HCT116 (cell line): ENCODE measurements at regions not wholly inside any gene's neighbourhood (a gene's known extent, or its start where the extent isn't known, plus 50 kb on each side); places are given as distances from the start of the nearest gene placed in this dataset.

ENCODE experiments used
- ATAC-seq: fragments of 200-7000 bp; cut with Tn5 transposase; 2 replicates; pipeline ENCODE4 v1.9.1; 2020; ENCODE audit warnings: mild to moderate bottlenecking, moderate library complexity
- BruUV-seq: library from RNA; stranded (reverse); fragments of 400-500 nt; replicated peaks from 2 replicates; lab custom pipeline; 2021; lab: Mats Ljungman, UMichigan
- CTCF ChIA-PET: fragments of 300-600 bp; sonication (Branson Sonifier 250); formaldehyde crosslinking; loops from one replicate; lab custom pipeline; 2021; ENCODE audit warnings: antibody characterized with exemption; lab: Charles Lee
- POLR2A ChIA-PET: fragments of 300-600, 350-600 bp; sonication (Branson Sonifier 250); formaldehyde crosslinking; loops from one replicate; lab custom pipeline; 2021; ENCODE audit warnings: antibody characterized with exemption; lab: Charles Lee
- RAD21 ChIA-PET, 2 experiments: fragments of 300-600 bp; sonication (Branson Sonifier 250); formaldehyde crosslinking; loops; one replicate each; lab custom pipeline; 2023; ENCODE audit warnings: low total read pairs in 2 of 2; ENCODE audit not compliant: uncharacterized antibody in 2 of 2, unreplicated experiment in 2 of 2, low non-redundant PET in 1 of 2; lab: Charles Lee
- DNase-seq: peaks from one replicate; pipeline ENCODE4 v3.0.0-alpha.2; 2010; ENCODE audit warnings: low read depth, low spot score
- H2AFZ ChIP-seq: fragments of 200-600 bp; shearing (Covaris generic), sonication (generic); 2 replicates; pipeline ENCODE4 v1.6.1; 2017; ENCODE audit warnings: low read depth, mixed run types, mixed read lengths, antibody characterized with exemption, low read length; ENCODE audit not compliant: poor library complexity, severe bottlenecking
- H3K27ac ChIP-seq: 2 replicates; pipeline ENCODE4 v1.5.1; 2012; ENCODE audit warnings: low read depth, low read length
- H3K27me3 ChIP-seq: fragments of 200-600 bp; sonication (generic); 2 replicates; pipeline ENCODE4 v1.6.1; 2016; ENCODE audit warnings: mixed run types, low read length, mixed read lengths; ENCODE audit not compliant: insufficient read depth
- H3K36me3 ChIP-seq, 2 experiments: fragments of 200-500 bp in 1 of 2; fragments of 200-600 bp in 1 of 2; sonication (Bioruptor generic) in 1 of 2; sonication (generic) in 1 of 2; 2 replicates each; pipeline versions ENCODE4 v1.5.1 to v1.6.1; 2014 to 2016; ENCODE audit warnings: low read length in 2 of 2, inconsistent platforms in 1 of 2, mixed read lengths in 1 of 2, mixed run types in 1 of 2; ENCODE audit not compliant: insufficient read depth in 2 of 2, control insufficient read depth in 1 of 2
- H3K4me1 ChIP-seq, 2 experiments: fragments of 200-600 bp in 1 of 2; sonication (generic) in 1 of 2; 2 replicates each; pipeline versions ENCODE4 v1.5.1 to v1.6.1; 2012 to 2017; ENCODE audit warnings: low read length in 2 of 2, inconsistent platforms in 1 of 2, mild to moderate bottlenecking in 1 of 2, mixed read lengths in 1 of 2, mixed run types in 1 of 2, moderate library complexity in 1 of 2; ENCODE audit not compliant: insufficient read depth in 2 of 2, control insufficient read depth in 1 of 2
- H3K4me2 ChIP-seq: fragments of 200-600 bp; sonication (generic); 2 replicates; pipeline ENCODE4 v1.6.1; 2017; ENCODE audit warnings: mixed run types, low read length, mixed read lengths
- H3K4me3 ChIP-seq, 2 experiments: fragments of 200-600 bp in 1 of 2; sonication (generic) in 1 of 2; replicated peaks in 1 of 2; 2 replicates each; pipeline ENCODE4 v1.5.1; 2011 to 2016; ENCODE audit warnings: low read length in 2 of 2, control low read depth in 1 of 2, low read depth in 1 of 2, mild to moderate bottlenecking in 1 of 2, mixed read lengths in 1 of 2, mixed run types in 1 of 2
- H3K79me2 ChIP-seq: fragments of 200-600 bp; sonication (generic); 2 replicates; pipeline ENCODE4 v1.6.1; 2017; ENCODE audit warnings: mild to moderate bottlenecking, mixed run types, low read length, moderate library complexity, mixed read lengths; ENCODE audit not compliant: insufficient read depth
- H3K9ac ChIP-seq: fragments of 200-600 bp; sonication (generic); 2 replicates; pipeline ENCODE4 v1.6.1; 2016; ENCODE audit warnings: low read length, mixed read lengths
- H3K9me2 ChIP-seq: fragments of 200-600 bp; sonication (generic), shearing (Covaris generic); 2 replicates; pipeline ENCODE4 v1.6.1; 2017; ENCODE audit warnings: mixed run types, mild to moderate bottlenecking, moderate library complexity; ENCODE audit not compliant: insufficient read depth
- H3K9me3 ChIP-seq, 2 experiments: fragments of 200-500 bp in 1 of 2; fragments of 200-600 bp in 1 of 2; sonication (Bioruptor generic) in 1 of 2; sonication (generic) in 1 of 2; 2 replicates each; pipeline ENCODE4 v1.6.1; 2014 to 2017; ENCODE audit warnings: low read length in 2 of 2, mixed read lengths in 2 of 2, inconsistent platforms in 1 of 2, low read depth in 1 of 2, mild to moderate bottlenecking in 1 of 2, mixed run types in 1 of 2, moderate library complexity in 1 of 2; ENCODE audit not compliant: control insufficient read depth in 1 of 2, insufficient read depth in 1 of 2
- H4K20me1 ChIP-seq: fragments of 200-600 bp; sonication (generic), shearing (Covaris generic); 2 replicates; pipeline ENCODE4 v1.6.1; 2017; ENCODE audit warnings: mixed run types, mild to moderate bottlenecking, moderate library complexity; ENCODE audit not compliant: insufficient read depth
- CBX3 ChIP-seq: IDR thresholded peaks from 2 replicates; pipeline ENCODE4 v1.6.1; 2012; ENCODE audit warnings: low read depth
- CEBPB ChIP-seq: IDR thresholded peaks from 2 replicates; pipeline ENCODE4 v1.6.1; 2012; ENCODE audit warnings: low read depth
- EGR1 ChIP-seq: IDR thresholded peaks from 2 replicates; pipeline ENCODE4 v1.6.1; 2012; ENCODE audit warnings: low read depth
- EZH2 ChIP-seq: fragments of 200-600 bp; sonication (generic); IDR thresholded peaks from 2 replicates; pipeline ENCODE4 v1.6.1; 2017; ENCODE audit warnings: antibody characterized with exemption, mixed run types
- EZH2phosphoT487 ChIP-seq: fragments of 200-600 bp; IDR thresholded peaks from 2 replicates; pipeline ENCODE4 v1.6.1; 2018; ENCODE audit warnings: antibody characterized with exemption, borderline replicate concordance
- JUND ChIP-seq: IDR thresholded peaks from 2 replicates; pipeline ENCODE4 v1.6.1; 2012
- POLR2A ChIP-seq: IDR thresholded peaks from 2 replicates; pipeline ENCODE4 v1.7.0; 2011; ENCODE audit warnings: borderline replicate concordance; ENCODE audit not compliant: insufficient read depth, insufficient read length; ENCODE audit errors: extremely low read depth
- RAD21 ChIP-seq: IDR thresholded peaks from 2 replicates; pipeline ENCODE4 v1.6.1; 2012; ENCODE audit warnings: low read depth, mild to moderate bottlenecking
- SP1 ChIP-seq: IDR thresholded peaks from 2 replicates; pipeline ENCODE4 v1.6.1; 2012; ENCODE audit warnings: low read depth
- TCF7L2 ChIP-seq: IDR thresholded peaks from 2 replicates; pipeline ENCODE4 v1.7.0; 2011; ENCODE audit warnings: borderline replicate concordance, inconsistent platforms; ENCODE audit not compliant: insufficient read depth, insufficient read length; ENCODE audit errors: extremely low read depth
- ZBTB33 ChIP-seq: IDR thresholded peaks from 2 replicates; pipeline ENCODE4 v1.6.1; 2011; ENCODE audit warnings: mild to moderate bottlenecking, low read length, moderate library complexity; ENCODE audit not compliant: insufficient replicate concordance; ENCODE audit errors: extremely low read depth
- ZNF274 ChIP-seq: fragments of 200-500 bp; sonication (Bioruptor generic); IDR thresholded peaks from 2 replicates; pipeline ENCODE4 v1.6.1; 2014; ENCODE audit warnings: mild to moderate bottlenecking, low read depth, low read length, inconsistent platforms
- intact Hi-C: fragments of 100-400 bp; cut with micrococcal nuclease; formaldehyde crosslinking; loops from 2 replicates; pipeline ENCODE4 v1.10.0; 2022

DNA sequence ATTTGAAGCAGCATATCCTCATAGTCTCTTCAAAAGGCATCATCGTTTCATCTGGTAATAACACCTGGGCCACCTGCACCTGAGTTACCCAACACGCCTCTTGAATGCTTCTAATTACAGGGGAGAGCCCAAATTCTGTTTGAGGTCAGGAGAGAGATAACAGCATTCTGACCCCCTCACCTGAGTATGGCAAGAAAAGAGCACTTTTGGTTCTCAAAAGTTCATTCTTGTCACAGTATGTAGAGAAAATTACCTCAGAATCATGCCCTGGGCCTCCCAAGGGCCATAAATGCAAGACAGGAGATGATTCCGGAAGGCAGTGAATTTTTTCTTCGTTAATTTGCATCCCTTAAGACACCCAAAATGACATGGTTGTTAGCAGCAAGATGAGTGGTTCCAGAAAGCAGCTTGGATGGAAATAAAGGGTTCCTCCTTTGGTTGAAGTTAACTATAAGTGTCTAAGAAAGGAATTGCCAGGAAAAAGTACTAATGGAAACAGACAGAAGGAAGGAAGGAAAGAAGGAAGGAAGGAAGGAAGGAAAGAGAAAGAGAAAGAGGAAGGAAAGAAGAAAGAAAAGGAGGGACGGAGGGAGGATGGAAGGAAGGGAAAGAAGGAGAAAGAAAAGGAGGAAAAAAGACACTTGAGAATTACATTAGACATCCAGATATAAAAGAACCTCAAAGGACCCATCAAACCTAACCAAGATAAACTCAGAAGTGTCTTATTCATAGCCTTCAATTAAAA lies 228.4 kb upstream of the RHOBTB1 start:
- POLR2A ChIA-PET, result no interaction called here
- H3K9ac ChIP-seq, result no peak overlapping the region
- BruUV-seq, result no TSS peak
- no peaks in the 10 kb centered on the region for H3K36me3 ChIP-seq
- no peaks in the 10 kb centered on the region for H3K9me3 ChIP-seq
- CTCF ChIA-PET, result no interaction called here
- DNase-seq (no peak), ATAC-seq (no peak)
- no peak for TF ChIP-seq TCF7L2
- no peak for TF ChIP-seq CEBPB
- TF ChIP-seq JUND, result no peak
- no peak for TF ChIP-seq EZH2phosphoT487
- no peak for TF ChIP-seq EZH2
- TF ChIP-seq RAD21, result no peak
- TF ChIP-seq POLR2A, result no peak
- TF ChIP-seq SP1, result no peak
- TF ChIP-seq ZNF274, result no peak
- no peak for TF ChIP-seq EGR1
- no peak for TF ChIP-seq ZBTB33
- TF ChIP-seq CBX3, result no peak
- H3K9me2 ChIP-seq, result no peaks in the 10 kb centered on the region
- no peaks in the 10 kb centered on the region for H4K20me1 ChIP-seq
- H3K4me2 ChIP-seq, result no peak overlapping the region
- H2AFZ ChIP-seq, result no peak overlapping the region
- H3K4me3 ChIP-seq, result no peak overlapping the region
- RAD21 ChIA-PET, result no interaction called here
- H3K4me1 ChIP-seq, result no peaks in the 10 kb centered on the region
- intact Hi-C loops, result no loop called here
- no peaks in the 10 kb centered on the region for H3K79me2 ChIP-seq
- H3K27me3 ChIP-seq, result no peaks in the 10 kb centered on the region
- no peak overlapping the region for H3K27ac ChIP-seq
